Memory B cell (primary cell): ENCODE measurements at regions not wholly inside any gene's neighbourhood (a gene's known extent, or its start where the extent isn't known, plus 50 kb on each side); places are given as distances from the start of the nearest gene placed in this dataset.

ENCODE experiments used
- ATAC-seq: fragments of 150-1000 bp; cut with Tn5 transposase; 2 replicates; pipeline ENCODE4 v1.10.0; 2021; ENCODE audit warnings: low read depth, mild to moderate bottlenecking, moderate library complexity
- DNase-seq, 2 donors: peaks; one replicate each; pipeline ENCODE4 v3.0.0; 2022; ENCODE audit warnings: low spot score in 2 of 2
- H3K27ac Mint-ChIP-seq: one replicate; pipeline ENCODE4 v1.8.0; 2022; ENCODE audit warnings: mild to moderate bottlenecking, moderate library complexity, mixed read lengths
- H3K27me3 Mint-ChIP-seq: one replicate; pipeline ENCODE4 v1.8.0; 2022; ENCODE audit warnings: mixed read lengths
- H3K36me3 Mint-ChIP-seq: one replicate; pipeline ENCODE4 v1.8.0; 2022; ENCODE audit warnings: mild to moderate bottlenecking, mixed read lengths
- H3K4me1 Mint-ChIP-seq: one replicate; pipeline ENCODE4 v1.8.0; 2022; ENCODE audit warnings: mixed read lengths
- H3K4me3 Mint-ChIP-seq: one replicate; pipeline ENCODE4 v1.8.0; 2022; ENCODE audit warnings: mild to moderate bottlenecking, moderate library complexity, mixed read lengths
- H3K9me3 Mint-ChIP-seq: one replicate; pipeline ENCODE4 v1.8.0; 2022; ENCODE audit warnings: mixed read lengths

- H3K27me3 Mint-ChIP-seq = peaks cover 14% of the 10 kb centered on the region
- no peak overlapping the region for H3K27ac Mint-ChIP-seq
- H3K9me3 Mint-ChIP-seq = no peaks in the 10 kb centered on the region
- DNase-seq (no peak), ATAC-seq (no peak)
- no peaks in the 10 kb centered on the region for H3K4me1 Mint-ChIP-seq
- H3K36me3 Mint-ChIP-seq = no peaks in the 10 kb centered on the region
- no peak overlapping the region for H3K4me3 Mint-ChIP-seq
Measured at GRCh38 chr13:27730191-27730590, 62.1 kb upstream of the GSX1 start.
